GM23248 (cell line): ENCODE measurements at regions not wholly inside any gene's neighbourhood (a gene's known extent, or its start where the extent isn't known, plus 50 kb on each side); places are given as distances from the start of the nearest gene placed in this dataset.

ENCODE experiments used
- DNase-seq: peaks from one replicate; pipeline ENCODE4 v3.0.0-alpha.2; 2015
- H2AFZ ChIP-seq: fragments of 200-600 bp; sonication (generic); 2 replicates; pipeline ENCODE4 v1.6.1; 2016; ENCODE audit warnings: antibody characterized with exemption
- H3F3A ChIP-seq: fragments of 200-600 bp; sonication (generic); 2 replicates; pipeline ENCODE4 v1.6.1; 2016; ENCODE audit warnings: mild to moderate bottlenecking, antibody characterized with exemption, mixed run types; ENCODE audit not compliant: insufficient read depth
- H3K27ac ChIP-seq: fragments of 200-600 bp; sonication (generic); 2 replicates; pipeline ENCODE4 v1.5.1; 2016; ENCODE audit warnings: mild to moderate bottlenecking
- H3K27me3 ChIP-seq: fragments of 200-600 bp; sonication (generic); replicated peaks from 2 replicates; pipeline ENCODE4 v1.6.1; 2016; ENCODE audit warnings: mild to moderate bottlenecking; ENCODE audit not compliant: insufficient read depth
- H3K36me3 ChIP-seq: fragments of 200-600 bp; sonication (generic); 2 replicates; pipeline ENCODE4 v1.6.1; 2016; ENCODE audit warnings: low read depth, mild to moderate bottlenecking
- H3K4me1 ChIP-seq: fragments of 200-600 bp; sonication (generic); 2 replicates; pipeline ENCODE4 v1.6.1; 2016; ENCODE audit warnings: mild to moderate bottlenecking; ENCODE audit not compliant: insufficient read depth
- H3K4me2 ChIP-seq: fragments of 200-600 bp; sonication (generic); one replicate; pipeline ENCODE4 v1.6.1; 2016; ENCODE audit warnings: mild to moderate bottlenecking; ENCODE audit not compliant: unreplicated experiment
- H3K4me3 ChIP-seq: fragments of 200-600 bp; sonication (generic); 2 replicates; pipeline ENCODE4 v1.5.1; 2016; ENCODE audit warnings: mild to moderate bottlenecking
- H3K79me2 ChIP-seq: fragments of 200-600 bp; sonication (generic); 2 replicates; pipeline ENCODE4 v1.6.1; 2016; ENCODE audit warnings: mild to moderate bottlenecking; ENCODE audit not compliant: insufficient read depth
- H3K9ac ChIP-seq: fragments of 200-600 bp; sonication (generic); 2 replicates; pipeline ENCODE4 v1.6.1; 2016; ENCODE audit warnings: mild to moderate bottlenecking
- H3K9me2 ChIP-seq: fragments of 200-600 bp; sonication (generic); 2 replicates; pipeline ENCODE4 v1.6.1; 2016; ENCODE audit warnings: mixed run types, mild to moderate bottlenecking, moderate library complexity; ENCODE audit not compliant: insufficient read depth
- H3K9me3 ChIP-seq: fragments of 200-600 bp; sonication (generic); one replicate; pipeline ENCODE4 v1.6.1; 2017; ENCODE audit warnings: low read depth
- H4K20me1 ChIP-seq: fragments of 200-600 bp; sonication (generic); 2 replicates; pipeline ENCODE4 v1.6.0; 2016; ENCODE audit not compliant: insufficient read depth
- EZH2 ChIP-seq: fragments of 200-600 bp; sonication (generic); IDR thresholded peaks from 2 replicates; pipeline ENCODE4 v1.6.1; 2018; ENCODE audit warnings: antibody characterized with exemption, mild to moderate bottlenecking; ENCODE audit not compliant: insufficient read depth, poor library complexity, severe bottlenecking
- EZH2phosphoT487 ChIP-seq: fragments of 200-600 bp; sonication (generic); IDR thresholded peaks from 2 replicates; pipeline ENCODE4 v1.6.1; 2018; ENCODE audit warnings: antibody characterized with exemption, moderate library complexity, mild to moderate bottlenecking, low read depth; ENCODE audit not compliant: insufficient read depth
- WGBS, 2 experiments: methylation state at CpG; one replicate each; pipeline ENCODE4 v1.1.6; 2015 to 2017; ENCODE audit warnings: low lambda C conversion rate in 2 of 2, low coverage in 1 of 2; ENCODE audit errors: missing lambda C conversion rate in 2 of 2; 5-methylcytosine and 5-hydroxymethylcytosine counted together
- in situ Hi-C: fragments of 300-500 bp; cut with MboI; formaldehyde crosslinking; loops from 2 replicates; pipeline ENCODE4 v1.15.0; 2020

DNA sequence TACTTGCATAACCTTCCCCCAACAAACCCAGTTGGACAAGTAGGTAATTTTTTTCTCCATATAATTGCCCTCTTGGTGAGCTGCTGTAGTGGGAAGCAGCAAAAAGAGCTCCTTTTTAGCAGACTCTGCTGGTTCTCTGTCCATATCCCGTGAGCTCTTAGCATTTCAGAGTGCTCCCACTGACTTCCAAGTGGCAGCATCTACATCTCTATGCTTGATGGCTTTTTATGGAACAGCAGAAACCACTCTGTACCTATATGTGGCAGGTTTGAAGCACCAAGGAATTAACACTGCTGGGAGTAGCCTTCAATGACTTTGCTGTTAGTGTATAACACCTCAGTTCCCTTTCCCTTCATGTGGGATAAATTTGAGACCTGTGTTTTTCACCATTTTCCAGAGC, 168.4 kb upstream of the NHS start:
- no peaks in the 10 kb centered on the region for H3K9me3 ChIP-seq
- DNase-seq: no peak
- in situ Hi-C loops: no loop called here
- no peaks in the 10 kb centered on the region for H3F3A ChIP-seq
- H3K4me3 ChIP-seq: no peak overlapping the region
- H4K20me1 ChIP-seq: no peaks in the 10 kb centered on the region
- H3K27ac ChIP-seq: no peak overlapping the region
- no peaks in the 10 kb centered on the region for H3K79me2 ChIP-seq
- TF ChIP-seq EZH2 (no peak), EZH2phosphoT487 (no peak)
- no peak overlapping the region for H2AFZ ChIP-seq
- H3K4me1 ChIP-seq: no peaks in the 10 kb centered on the region
- H3K9ac ChIP-seq: no peak overlapping the region
- H3K9me2 ChIP-seq: no peaks in the 10 kb centered on the region
- H3K27me3 ChIP-seq: no peaks in the 10 kb centered on the region
- no peak overlapping the region for H3K4me2 ChIP-seq
- no peaks in the 10 kb centered on the region for H3K36me3 ChIP-seq
- WGBS, 2 experiments: 9 to 13% methylated on average over 1 of the region's 1 CpG

- Histone ChIP-seq H3K79me2 (no peaks in the 10 kb centered on the region), H3K9ac (no peak overlapping the region), H3K9me3 (no peaks in the 10 kb centered on the region), H4K20me1 (no peaks in the 10 kb centered on the region), H2AFZ (no peak overlapping the region), H3K4me1 (no peaks in the 10 kb centered on the region), H3K4me3 (no peak overlapping the region), H3K9me2 (no peaks in the 10 kb centered on the region), H3F3A (no peaks in the 10 kb centered on the region), H3K4me2 (no peak overlapping the region), H3K27me3 (no peaks in the 10 kb centered on the region), H3K27ac (no peak overlapping the region), H3K36me3 (no peaks in the 10 kb centered on the region)
- no peak for TF ChIP-seq EZH2
- no peak for DNase-seq
- 31 to 41% methylated on average over 4 of the region's 4 CpGs for WGBS, 2 experiments
- in situ Hi-C loops: no loop called here
These were observed 160.0 kb upstream of the NHS start for GRCh38 chrX:17214962-17215361.

- no peaks in the 10 kb centered on the region for H3F3A ChIP-seq
- in situ Hi-C loops: loop anchor here (25.0 kb wide), 1 partner anchor 311 kb away; no protein-coding TSS in a partner anchor
- DNase-seq: no peak
- TF ChIP-seq EZH2 (no peak), EZH2phosphoT487 (no peak)
- no peak overlapping the region for H3K4me3 ChIP-seq
- no peak overlapping the region for H3K27ac ChIP-seq
- H3K27me3 ChIP-seq: no peaks in the 10 kb centered on the region
- H3K9ac ChIP-seq: no peak overlapping the region
- H3K9me2 ChIP-seq: no peaks in the 10 kb centered on the region
- no peaks in the 10 kb centered on the region for H4K20me1 ChIP-seq
- no peaks in the 10 kb centered on the region for H3K79me2 ChIP-seq
- H3K4me2 ChIP-seq: no peak overlapping the region
- no peak overlapping the region for H2AFZ ChIP-seq
- no peaks in the 10 kb centered on the region for H3K9me3 ChIP-seq
- no peaks in the 10 kb centered on the region for H3K4me1 ChIP-seq
- H3K36me3 ChIP-seq: no peaks in the 10 kb centered on the region
These were observed 148.3 kb upstream of the NHS start for GRCh38 chrX:17226736-17227135.

GRCh38 chrX:17237146-17237545, 137.9 kb upstream of the NHS start:
- WGBS, 2 experiments: 91 to 99% methylated on average over 5 of the region's 5 CpGs

DNA sequence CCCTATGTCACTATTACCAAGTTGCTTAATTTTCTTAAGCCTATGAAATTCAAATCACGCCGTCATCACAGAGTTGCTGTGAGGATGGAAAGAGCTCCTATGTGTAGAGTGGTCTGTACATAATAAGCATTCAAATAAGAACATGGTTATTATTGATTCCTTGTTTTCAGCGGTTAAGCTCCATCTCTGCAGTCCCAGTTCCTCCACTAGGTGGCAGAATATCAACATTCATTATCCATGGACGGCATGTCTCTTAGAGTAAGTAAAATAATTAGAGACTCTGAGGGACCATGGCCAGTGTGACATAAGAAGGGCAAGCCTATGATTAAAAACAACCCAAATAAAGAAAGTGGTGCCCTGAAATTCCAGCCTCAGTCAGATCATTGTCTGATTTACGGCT, 132.5 kb upstream of the NHS start:
- H3F3A ChIP-seq: no peaks in the 10 kb centered on the region
- H3K4me1 ChIP-seq: no peaks in the 10 kb centered on the region
- H2AFZ ChIP-seq: no peak overlapping the region
- DNase-seq: peak; percentile 52
- H4K20me1 ChIP-seq: no peaks in the 10 kb centered on the region
- H3K36me3 ChIP-seq: no peaks in the 10 kb centered on the region
- in situ Hi-C loops: loop anchor here (10.0 to 25.0 kb wide), 3 partner anchors 122 to 442 kb away; no protein-coding TSS in a partner anchor
- 2 to 3% methylated on average over 5 of the region's 5 CpGs for WGBS, 2 experiments
- no peaks in the 10 kb centered on the region for H3K9me3 ChIP-seq
- H3K9ac ChIP-seq: no peak overlapping the region
- no peak overlapping the region for H3K27ac ChIP-seq
- no peak overlapping the region for H3K4me3 ChIP-seq
- H3K79me2 ChIP-seq: no peaks in the 10 kb centered on the region
- H3K9me2 ChIP-seq: no peaks in the 10 kb centered on the region
- H3K4me2 ChIP-seq: no peak overlapping the region
- H3K27me3 ChIP-seq: no peaks in the 10 kb centered on the region; the same call in 1 of the 2 replicates
- no peak for TF ChIP-seq EZH2
- no peak for TF ChIP-seq EZH2phosphoT487

More at GRCh38 chrX:17237146-17237545, 137.9 kb upstream of the NHS start:
- no peaks in the 10 kb centered on the region for H4K20me1 ChIP-seq
- no peaks in the 10 kb centered on the region for H3K79me2 ChIP-seq
- H3K4me1 ChIP-seq: no peaks in the 10 kb centered on the region
- no peaks in the 10 kb centered on the region for H3K36me3 ChIP-seq
- no peaks in the 10 kb centered on the region; the same call in none of the 2 replicates for H3K27me3 ChIP-seq
- H3K9me2 ChIP-seq: no peaks in the 10 kb centered on the region
- H3K9ac ChIP-seq: no peak overlapping the region
- H3F3A ChIP-seq: no peaks in the 10 kb centered on the region
- TF ChIP-seq EZH2phosphoT487 (no peak), EZH2 (no peak)
- H3K27ac ChIP-seq: no peak overlapping the region
- no peak overlapping the region for H2AFZ ChIP-seq
- no peak overlapping the region for H3K4me3 ChIP-seq
- H3K9me3 ChIP-seq: no peaks in the 10 kb centered on the region
- no peak for DNase-seq
- no peak overlapping the region for H3K4me2 ChIP-seq
- in situ Hi-C loops: loop anchor here (25.0 kb wide), 1 partner anchor 300 kb away; no protein-coding TSS in a partner anchor
